ENCODE measurements at regions not wholly inside any gene's neighbourhood (a gene's known extent, or its start where the extent isn't known, plus 50 kb on each side); places are given as distances from the start of the nearest gene placed in this dataset.
"Not testable (repeated sequence)": the region's sequence is repeated elsewhere in the genome, so short reads cannot be mapped to it uniquely, and the experiment has no call there.

DNA sequence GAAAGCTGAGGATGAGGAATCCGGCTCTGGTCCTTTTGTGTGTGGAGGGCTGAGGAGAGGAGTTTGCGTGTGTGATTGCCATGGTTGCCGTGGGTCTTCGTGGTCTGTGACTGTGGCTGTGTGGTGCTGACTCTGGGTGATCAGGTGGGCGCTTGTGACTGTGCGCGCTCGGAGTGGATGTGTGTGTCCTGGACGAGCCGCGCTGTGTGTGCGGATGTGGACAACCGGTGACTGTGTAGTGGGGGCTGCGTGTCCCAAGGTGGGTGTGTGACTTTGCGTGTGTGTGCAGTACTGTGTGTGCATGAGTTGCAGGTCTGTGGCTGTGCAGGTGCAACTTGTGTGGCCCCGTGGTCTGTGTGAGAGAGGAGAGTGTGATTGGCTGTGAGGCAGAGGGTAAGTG is 172.0 kb upstream of the ZNG1E start:
- TF ChIP-seq, protein P1, sequence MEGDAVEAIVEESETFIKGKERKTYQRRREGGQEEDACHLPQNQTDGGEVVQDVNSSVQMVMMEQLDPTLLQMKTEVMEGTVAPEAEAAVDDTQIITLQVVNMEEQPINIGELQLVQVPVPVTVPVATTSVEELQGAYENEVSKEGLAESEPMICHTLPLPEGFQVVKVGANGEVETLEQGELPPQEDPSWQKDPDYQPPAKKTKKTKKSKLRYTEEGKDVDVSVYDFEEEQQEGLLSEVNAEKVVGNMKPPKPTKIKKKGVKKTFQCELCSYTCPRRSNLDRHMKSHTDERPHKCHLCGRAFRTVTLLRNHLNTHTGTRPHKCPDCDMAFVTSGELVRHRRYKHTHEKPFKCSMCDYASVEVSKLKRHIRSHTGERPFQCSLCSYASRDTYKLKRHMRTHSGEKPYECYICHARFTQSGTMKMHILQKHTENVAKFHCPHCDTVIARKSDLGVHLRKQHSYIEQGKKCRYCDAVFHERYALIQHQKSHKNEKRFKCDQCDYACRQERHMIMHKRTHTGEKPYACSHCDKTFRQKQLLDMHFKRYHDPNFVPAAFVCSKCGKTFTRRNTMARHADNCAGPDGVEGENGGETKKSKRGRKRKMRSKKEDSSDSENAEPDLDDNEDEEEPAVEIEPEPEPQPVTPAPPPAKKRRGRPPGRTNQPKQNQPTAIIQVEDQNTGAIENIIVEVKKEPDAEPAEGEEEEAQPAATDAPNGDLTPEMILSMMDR (IDR thresholded peaks at IDR 0.05) = not testable (repeated sequence)
- not testable (repeated sequence) for TF ChIP-seq EZH2 (IDR thresholded peaks at IDR 0.05; ENCODE audit: borderline replicate concordance, insufficient read depth, low read depth, low read length, poor library complexity, severe bottlenecking)

All from B cell (primary cell).